IMR-90 (cell line): ENCODE measurements at regions not wholly inside any gene's neighbourhood (a gene's known extent, or its start where the extent isn't known, plus 50 kb on each side); places are given as distances from the start of the nearest gene placed in this dataset.

Experiments
- POLR2A ChIP-seq: IDR thresholded peaks from 2 replicates; pipeline ENCODE4 v1.6.1; 2012; ENCODE audit warnings: mild to moderate bottlenecking, low read depth, low read length
- TF ChIP-seq, protein P1 (sequence below): conservative IDR thresholded peaks from 2 replicates; pipeline ENCODE4 v1.5.1; 2012; ENCODE audit warnings: mild to moderate bottlenecking, low read depth, low read length, improper control_type of control experiment

DNA sequence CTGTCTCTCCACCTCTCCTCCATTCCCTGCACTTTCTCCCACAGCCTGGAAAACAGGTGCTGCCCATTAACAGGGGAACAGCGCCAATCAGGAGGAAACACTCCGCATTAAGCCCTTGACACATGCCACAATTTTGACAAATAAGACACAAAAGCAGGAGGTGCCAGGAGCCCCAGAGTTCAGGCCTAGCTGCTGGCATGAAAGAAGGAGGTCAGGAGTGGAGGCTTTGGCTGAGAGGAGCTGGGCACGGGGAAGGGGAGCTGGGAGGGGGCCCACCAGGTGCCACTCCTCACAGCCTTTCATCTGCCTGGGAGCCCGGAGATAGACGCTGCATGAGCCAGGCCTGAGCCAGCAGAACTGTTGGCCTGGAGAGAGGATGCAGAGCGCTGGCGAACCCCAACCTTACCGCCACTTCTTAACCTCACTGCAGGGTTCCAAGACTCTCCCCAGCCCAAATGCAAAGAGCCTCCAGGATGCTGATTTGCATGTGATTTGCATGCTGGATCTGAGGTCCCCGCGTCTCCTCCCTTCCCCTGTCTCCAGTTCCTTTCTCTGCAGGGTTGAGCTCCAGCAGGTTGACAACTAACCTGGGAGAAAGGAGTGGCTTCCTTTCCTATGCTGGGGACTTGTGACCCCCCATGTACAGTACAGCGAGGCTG is 139.8 kb upstream of the SDK2 start:
- TF ChIP-seq, protein P1, sequence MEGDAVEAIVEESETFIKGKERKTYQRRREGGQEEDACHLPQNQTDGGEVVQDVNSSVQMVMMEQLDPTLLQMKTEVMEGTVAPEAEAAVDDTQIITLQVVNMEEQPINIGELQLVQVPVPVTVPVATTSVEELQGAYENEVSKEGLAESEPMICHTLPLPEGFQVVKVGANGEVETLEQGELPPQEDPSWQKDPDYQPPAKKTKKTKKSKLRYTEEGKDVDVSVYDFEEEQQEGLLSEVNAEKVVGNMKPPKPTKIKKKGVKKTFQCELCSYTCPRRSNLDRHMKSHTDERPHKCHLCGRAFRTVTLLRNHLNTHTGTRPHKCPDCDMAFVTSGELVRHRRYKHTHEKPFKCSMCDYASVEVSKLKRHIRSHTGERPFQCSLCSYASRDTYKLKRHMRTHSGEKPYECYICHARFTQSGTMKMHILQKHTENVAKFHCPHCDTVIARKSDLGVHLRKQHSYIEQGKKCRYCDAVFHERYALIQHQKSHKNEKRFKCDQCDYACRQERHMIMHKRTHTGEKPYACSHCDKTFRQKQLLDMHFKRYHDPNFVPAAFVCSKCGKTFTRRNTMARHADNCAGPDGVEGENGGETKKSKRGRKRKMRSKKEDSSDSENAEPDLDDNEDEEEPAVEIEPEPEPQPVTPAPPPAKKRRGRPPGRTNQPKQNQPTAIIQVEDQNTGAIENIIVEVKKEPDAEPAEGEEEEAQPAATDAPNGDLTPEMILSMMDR = no peak
- no peak for TF ChIP-seq POLR2A
